Neural cell (in vitro differentiated cells): ENCODE measurements at regions not wholly inside any gene's neighbourhood (a gene's known extent, or its start where the extent isn't known, plus 50 kb on each side); places are given as distances from the start of the nearest gene placed in this dataset.

ENCODE experiments used
- H2AFZ ChIP-seq: fragments of 200-600, 300-800 bp; sonication (generic), shearing (Covaris generic); 2 replicates; pipeline ENCODE4 v1.6.0; 2014; ENCODE audit warnings: low read depth, mild to moderate bottlenecking, antibody characterized with exemption, low read length, moderate library complexity
- H3F3A ChIP-seq: fragments of 200-600 bp; shearing (Covaris generic); 2 replicates; pipeline ENCODE4 v1.6.1; 2016; ENCODE audit warnings: mild to moderate bottlenecking, moderate library complexity, mixed read lengths, antibody characterized with exemption, low read length; ENCODE audit not compliant: insufficient read depth, poor library complexity, severe bottlenecking
- H3K27ac ChIP-seq: fragments of 200-600, 300-800 bp; sonication (generic), shearing (Covaris generic); 2 replicates; pipeline ENCODE4 v1.5.1; 2014; ENCODE audit warnings: mild to moderate bottlenecking, low read length, moderate library complexity
- H3K27me3 ChIP-seq: fragments of 300-800, 200-600 bp; sonication (generic), shearing (Covaris generic); 2 replicates; pipeline ENCODE4 v1.6.0; 2014; ENCODE audit warnings: mild to moderate bottlenecking, low read depth, low read length, moderate library complexity; ENCODE audit not compliant: insufficient read depth
- H3K36me3 ChIP-seq: fragments of 300-800, 200-600 bp; sonication (generic), shearing (Covaris generic); 2 replicates; pipeline ENCODE4 v1.5.1; 2014; ENCODE audit warnings: mild to moderate bottlenecking, antibody characterized with exemption, low read length, moderate library complexity; ENCODE audit not compliant: insufficient read depth
- H3K4me2 ChIP-seq: fragments of 300-800, 200-600 bp; sonication (generic), shearing (Covaris generic); 2 replicates; pipeline ENCODE4 v1.6.0; 2014; ENCODE audit warnings: mild to moderate bottlenecking, low read length
- H3K4me3 ChIP-seq: fragments of 300-800, 200-600 bp; sonication (generic), shearing (Covaris generic); 2 replicates; pipeline ENCODE4 v1.5.1; 2014; ENCODE audit warnings: mild to moderate bottlenecking, low read length, moderate library complexity
- H3K79me2 ChIP-seq: fragments of 200-600 bp; shearing (Covaris generic); replicated peaks from 2 replicates; pipeline ENCODE4 v1.6.0; 2014; ENCODE audit warnings: mild to moderate bottlenecking, low read length, moderate library complexity; ENCODE audit not compliant: insufficient read depth
- H3K9ac ChIP-seq: fragments of 300-800, 200-600 bp; sonication (generic), shearing (Covaris generic); 2 replicates; pipeline ENCODE4 v1.6.1; 2016; ENCODE audit warnings: mild to moderate bottlenecking, low read length, mixed read lengths
- H3K9me2 ChIP-seq: fragments of 200-600 bp; shearing (Covaris generic); 2 replicates; pipeline ENCODE4 v1.6.1; 2016; ENCODE audit warnings: mild to moderate bottlenecking, low read length, mixed read lengths; ENCODE audit not compliant: insufficient read depth
- H3K9me3 ChIP-seq: fragments of 200-600, 300-800 bp; sonication (generic), shearing (Covaris generic); 2 replicates; pipeline ENCODE4 v1.6.1; 2016; ENCODE audit warnings: mild to moderate bottlenecking, mixed run types, low read length, moderate library complexity, mixed read lengths
- H4K20me1 ChIP-seq: fragments of 200-600 bp; shearing (Covaris generic); 2 replicates; pipeline ENCODE4 v1.6.1; 2016; ENCODE audit warnings: mild to moderate bottlenecking, mixed run types; ENCODE audit not compliant: insufficient read depth
- EP300 ChIP-seq: fragments of 450-650 bp; conservative IDR thresholded peaks from 2 replicates; pipeline ENCODE4 v1.6.1; 2014; ENCODE audit warnings: antibody characterized with exemption, mild to moderate bottlenecking, moderate library complexity; ENCODE audit not compliant: poor library complexity, severe bottlenecking
- EZH2 ChIP-seq: fragments of 200-600, 300-800 bp; shearing (Covaris generic), sonication (generic); IDR thresholded peaks from 2 replicates; pipeline ENCODE4 v1.6.1; 2014; ENCODE audit warnings: antibody characterized with exemption, low read length, borderline replicate concordance, mild to moderate bottlenecking; ENCODE audit not compliant: insufficient read depth, poor library complexity, severe bottlenecking
- MXI1 ChIP-seq: fragments of 450-650 bp; conservative IDR thresholded peaks from 2 replicates; pipeline ENCODE4 v1.6.1; 2014; ENCODE audit warnings: antibody characterized with exemption, mild to moderate bottlenecking; ENCODE audit not compliant: poor library complexity, severe bottlenecking
- POLR2AphosphoS5 ChIP-seq: IDR thresholded peaks from 2 replicates; pipeline ENCODE4 v1.6.1; 2012
- RAD21 ChIP-seq: fragments of 450-650 bp; conservative IDR thresholded peaks from 2 replicates; pipeline ENCODE4 v1.6.1; 2014; ENCODE audit warnings: antibody characterized with exemption, mild to moderate bottlenecking, moderate library complexity
- SMC3 ChIP-seq: fragments of 450-650 bp; conservative IDR thresholded peaks from 2 replicates; pipeline ENCODE4 v1.6.1; 2014; ENCODE audit warnings: antibody characterized with exemption, mild to moderate bottlenecking, moderate library complexity; ENCODE audit not compliant: poor library complexity
- TAF1 ChIP-seq: IDR thresholded peaks from 2 replicates; pipeline ENCODE4 v1.6.1; 2012; ENCODE audit warnings: low read depth
- TF ChIP-seq, protein P1 (sequence below): fragments of 450-650 bp; IDR thresholded peaks from 2 replicates; pipeline ENCODE4 v1.5.1; 2014; ENCODE audit warnings: antibody characterized with exemption, mild to moderate bottlenecking, moderate library complexity; ENCODE audit not compliant: poor library complexity, severe bottlenecking
- TF ChIP-seq, protein P2 (sequence below): IDR thresholded peaks from 2 replicates; pipeline ENCODE4 v1.6.1; 2012; ENCODE audit warnings: borderline replicate concordance

- Histone ChIP-seq H3K9me2 (no peaks in the 10 kb centered on the region), H3K9ac (no peak overlapping the region), H3K9me3 (no peaks in the 10 kb centered on the region), H3K4me2 (no peak overlapping the region), H3K36me3 (no peaks in the 10 kb centered on the region), H2AFZ (no peak overlapping the region), H3F3A (no peaks in the 10 kb centered on the region), H3K79me2 (no peaks in the 10 kb centered on the region), H3K4me3 (no peak overlapping the region), H3K27ac (no peak overlapping the region), H4K20me1 (no peaks in the 10 kb centered on the region), H3K27me3 (no peaks in the 10 kb centered on the region)
- TF ChIP-seq TAF1 (no peak), RAD21 (no peak), EZH2 (no peak), POLR2AphosphoS5 (no peak)
Measured at GRCh38 chr5:110913221-110913620, 158.3 kb upstream of the TSLP start.

- no peak overlapping the region for H3K4me3 ChIP-seq
- no peaks in the 10 kb centered on the region for H3K9me2 ChIP-seq
- H3K36me3 ChIP-seq: no peaks in the 10 kb centered on the region
- no peaks in the 10 kb centered on the region for H3K79me2 ChIP-seq
- no peak overlapping the region for H2AFZ ChIP-seq
- no peak overlapping the region for H3K9ac ChIP-seq
- TF ChIP-seq EZH2 (no peak), POLR2AphosphoS5 (no peak), RAD21 (no peak), SMC3 (no peak), EP300 (no peak)
- TF ChIP-seq, protein P1, sequence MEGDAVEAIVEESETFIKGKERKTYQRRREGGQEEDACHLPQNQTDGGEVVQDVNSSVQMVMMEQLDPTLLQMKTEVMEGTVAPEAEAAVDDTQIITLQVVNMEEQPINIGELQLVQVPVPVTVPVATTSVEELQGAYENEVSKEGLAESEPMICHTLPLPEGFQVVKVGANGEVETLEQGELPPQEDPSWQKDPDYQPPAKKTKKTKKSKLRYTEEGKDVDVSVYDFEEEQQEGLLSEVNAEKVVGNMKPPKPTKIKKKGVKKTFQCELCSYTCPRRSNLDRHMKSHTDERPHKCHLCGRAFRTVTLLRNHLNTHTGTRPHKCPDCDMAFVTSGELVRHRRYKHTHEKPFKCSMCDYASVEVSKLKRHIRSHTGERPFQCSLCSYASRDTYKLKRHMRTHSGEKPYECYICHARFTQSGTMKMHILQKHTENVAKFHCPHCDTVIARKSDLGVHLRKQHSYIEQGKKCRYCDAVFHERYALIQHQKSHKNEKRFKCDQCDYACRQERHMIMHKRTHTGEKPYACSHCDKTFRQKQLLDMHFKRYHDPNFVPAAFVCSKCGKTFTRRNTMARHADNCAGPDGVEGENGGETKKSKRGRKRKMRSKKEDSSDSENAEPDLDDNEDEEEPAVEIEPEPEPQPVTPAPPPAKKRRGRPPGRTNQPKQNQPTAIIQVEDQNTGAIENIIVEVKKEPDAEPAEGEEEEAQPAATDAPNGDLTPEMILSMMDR: no peak
- no peaks in the 10 kb centered on the region for H4K20me1 ChIP-seq
- no peaks in the 10 kb centered on the region for H3K27me3 ChIP-seq
- no peaks in the 10 kb centered on the region for H3F3A ChIP-seq
- no peaks in the 10 kb centered on the region for H3K9me3 ChIP-seq
- H3K27ac ChIP-seq: no peak overlapping the region
- H3K4me2 ChIP-seq: no peak overlapping the region
Measured at GRCh38 chr5:110916381-110917049, 155.0 kb upstream of the TSLP start.

DNA sequence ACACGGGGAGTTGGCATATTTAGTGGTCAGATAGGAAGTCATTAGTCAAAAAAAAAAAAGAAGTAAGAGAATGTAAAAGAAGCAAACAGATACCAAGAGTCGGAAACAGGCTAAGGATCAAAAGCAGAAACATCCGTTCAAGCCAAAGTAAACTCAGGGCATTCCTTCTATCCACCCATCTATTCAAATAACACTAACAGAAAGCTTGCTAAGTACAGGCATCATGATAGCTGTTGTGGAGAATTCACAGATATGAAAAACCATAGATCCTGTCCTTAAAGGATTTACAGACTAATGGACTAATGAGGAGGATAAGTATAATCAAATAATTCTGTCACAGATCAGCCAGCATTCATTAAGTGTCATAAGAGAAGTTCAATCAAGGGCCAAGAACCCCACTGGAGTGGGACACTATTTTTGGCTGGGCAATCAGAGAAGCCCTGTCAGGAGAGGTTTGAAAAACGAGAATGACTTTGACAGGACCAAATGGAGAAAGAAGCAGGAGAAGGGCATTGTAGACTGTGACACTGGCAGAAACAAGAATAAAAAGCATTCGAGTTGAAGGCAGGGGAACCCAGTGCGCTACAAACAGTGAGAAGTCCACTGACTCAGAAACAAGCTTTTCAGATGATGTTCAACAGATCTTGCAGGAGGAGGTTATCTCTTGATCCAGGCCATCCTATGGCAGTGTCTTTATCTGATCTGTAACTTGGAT, 154.2 kb upstream of the TSLP start:
- H3F3A ChIP-seq: no peaks in the 10 kb centered on the region
- no peaks in the 10 kb centered on the region for H3K9me3 ChIP-seq
- H3K79me2 ChIP-seq: no peaks in the 10 kb centered on the region
- no peak overlapping the region for H3K4me3 ChIP-seq
- no peak overlapping the region for H3K27ac ChIP-seq
- no peaks in the 10 kb centered on the region for H4K20me1 ChIP-seq
- no peak overlapping the region for H3K4me2 ChIP-seq
- H2AFZ ChIP-seq: no peak overlapping the region
- no peaks in the 10 kb centered on the region for H3K9me2 ChIP-seq
- H3K9ac ChIP-seq: no peak overlapping the region
- H3K27me3 ChIP-seq: no peaks in the 10 kb centered on the region
- no peak for TF ChIP-seq POLR2AphosphoS5
- no peak for TF ChIP-seq SMC3
- TF ChIP-seq MXI1: no peak
- no peak for TF ChIP-seq EZH2
- no peak for TF ChIP-seq EP300
- TF ChIP-seq, protein P2, sequence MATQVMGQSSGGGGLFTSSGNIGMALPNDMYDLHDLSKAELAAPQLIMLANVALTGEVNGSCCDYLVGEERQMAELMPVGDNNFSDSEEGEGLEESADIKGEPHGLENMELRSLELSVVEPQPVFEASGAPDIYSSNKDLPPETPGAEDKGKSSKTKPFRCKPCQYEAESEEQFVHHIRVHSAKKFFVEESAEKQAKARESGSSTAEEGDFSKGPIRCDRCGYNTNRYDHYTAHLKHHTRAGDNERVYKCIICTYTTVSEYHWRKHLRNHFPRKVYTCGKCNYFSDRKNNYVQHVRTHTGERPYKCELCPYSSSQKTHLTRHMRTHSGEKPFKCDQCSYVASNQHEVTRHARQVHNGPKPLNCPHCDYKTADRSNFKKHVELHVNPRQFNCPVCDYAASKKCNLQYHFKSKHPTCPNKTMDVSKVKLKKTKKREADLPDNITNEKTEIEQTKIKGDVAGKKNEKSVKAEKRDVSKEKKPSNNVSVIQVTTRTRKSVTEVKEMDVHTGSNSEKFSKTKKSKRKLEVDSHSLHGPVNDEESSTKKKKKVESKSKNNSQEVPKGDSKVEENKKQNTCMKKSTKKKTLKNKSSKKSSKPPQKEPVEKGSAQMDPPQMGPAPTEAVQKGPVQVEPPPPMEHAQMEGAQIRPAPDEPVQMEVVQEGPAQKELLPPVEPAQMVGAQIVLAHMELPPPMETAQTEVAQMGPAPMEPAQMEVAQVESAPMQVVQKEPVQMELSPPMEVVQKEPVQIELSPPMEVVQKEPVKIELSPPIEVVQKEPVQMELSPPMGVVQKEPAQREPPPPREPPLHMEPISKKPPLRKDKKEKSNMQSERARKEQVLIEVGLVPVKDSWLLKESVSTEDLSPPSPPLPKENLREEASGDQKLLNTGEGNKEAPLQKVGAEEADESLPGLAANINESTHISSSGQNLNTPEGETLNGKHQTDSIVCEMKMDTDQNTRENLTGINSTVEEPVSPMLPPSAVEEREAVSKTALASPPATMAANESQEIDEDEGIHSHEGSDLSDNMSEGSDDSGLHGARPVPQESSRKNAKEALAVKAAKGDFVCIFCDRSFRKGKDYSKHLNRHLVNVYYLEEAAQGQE: no peak
- TF ChIP-seq RAD21: no peak
- TF ChIP-seq, protein P1: no peak
- no peaks in the 10 kb centered on the region for H3K36me3 ChIP-seq
